HEK293 (cell line): ENCODE measurements at regions not wholly inside any gene's neighbourhood (a gene's known extent, or its start where the extent isn't known, plus 50 kb on each side); places are given as distances from the start of the nearest gene placed in this dataset.

Experiments used
- KLF9 ChIP-seq: fragments of 450-650 bp; formaldehyde crosslinking; IDR thresholded peaks from 2 replicates; pipeline ENCODE4 v1.5.1; 2016; ENCODE audit warnings: missing biosample characterization, missing genetic modification characterization, low read depth
- SP7 ChIP-seq: fragments of 450-650 bp; formaldehyde crosslinking; IDR thresholded peaks from 2 replicates; pipeline ENCODE4 v1.5.1; 2016; ENCODE audit warnings: missing biosample characterization, missing genetic modification characterization
- YY1 ChIP-seq: fragments of 450-650 bp; formaldehyde crosslinking; IDR thresholded peaks from 2 replicates; pipeline ENCODE4 v1.5.1; 2018; ENCODE audit warnings: missing biosample characterization, missing genetic modification characterization
- ZNF121 ChIP-seq: fragments of 450-650 bp; formaldehyde crosslinking; IDR thresholded peaks from 2 replicates; pipeline ENCODE4 v1.5.1; 2016; ENCODE audit warnings: missing biosample characterization, missing genetic modification characterization
- ZNF239 ChIP-seq: fragments of 450-650 bp; formaldehyde crosslinking; IDR thresholded peaks from 2 replicates; pipeline ENCODE4 v1.5.1; 2016; ENCODE audit warnings: missing biosample characterization, missing genetic modification characterization
- ZNF501 ChIP-seq: fragments of 450-650 bp; formaldehyde crosslinking; IDR thresholded peaks from 2 replicates; pipeline ENCODE4 v1.5.1; 2016; ENCODE audit warnings: missing biosample characterization, missing genetic modification characterization
- ZNF513 ChIP-seq: fragments of 450-650 bp; IDR thresholded peaks from 2 replicates; pipeline ENCODE4 v1.5.1; 2018; ENCODE audit warnings: missing biosample characterization, missing genetic modification characterization
- ZNF548 ChIP-seq: fragments of 450-650 bp; formaldehyde crosslinking; IDR thresholded peaks from 2 replicates; pipeline ENCODE4 v1.5.1; 2016; ENCODE audit warnings: missing biosample characterization, missing genetic modification characterization
- ZSCAN23 ChIP-seq: fragments of 450-650 bp; formaldehyde crosslinking; IDR thresholded peaks from 2 replicates; pipeline ENCODE4 v1.5.1; 2016; ENCODE audit warnings: missing biosample characterization, missing genetic modification characterization
- ZSCAN5A ChIP-seq: fragments of 450-650 bp; formaldehyde crosslinking; IDR thresholded peaks from 2 replicates; pipeline ENCODE4 v1.5.1; 2016; ENCODE audit warnings: missing biosample characterization, missing genetic modification characterization
- TF ChIP-seq, protein P1 (sequence below): fragments of 450-650 bp; formaldehyde crosslinking; IDR thresholded peaks from 2 replicates; pipeline ENCODE4 v1.5.1; 2016; ENCODE audit warnings: missing biosample characterization, missing genetic modification characterization
- TF ChIP-seq, protein P2 (sequence below): fragments of 450-650 bp; IDR thresholded peaks from 2 replicates; pipeline ENCODE4 v1.5.1; 2018; ENCODE audit warnings: missing biosample characterization, mild to moderate bottlenecking, missing genetic modification characterization
- TF ChIP-seq, protein P3 (sequence below): fragments of 450-650 bp; formaldehyde crosslinking; IDR thresholded peaks from 2 replicates; pipeline ENCODE4 v1.5.1; 2016; ENCODE audit warnings: missing biosample characterization, missing genetic modification characterization, low read depth

- no peak for TF ChIP-seq SP7
- TF ChIP-seq, protein P1, sequence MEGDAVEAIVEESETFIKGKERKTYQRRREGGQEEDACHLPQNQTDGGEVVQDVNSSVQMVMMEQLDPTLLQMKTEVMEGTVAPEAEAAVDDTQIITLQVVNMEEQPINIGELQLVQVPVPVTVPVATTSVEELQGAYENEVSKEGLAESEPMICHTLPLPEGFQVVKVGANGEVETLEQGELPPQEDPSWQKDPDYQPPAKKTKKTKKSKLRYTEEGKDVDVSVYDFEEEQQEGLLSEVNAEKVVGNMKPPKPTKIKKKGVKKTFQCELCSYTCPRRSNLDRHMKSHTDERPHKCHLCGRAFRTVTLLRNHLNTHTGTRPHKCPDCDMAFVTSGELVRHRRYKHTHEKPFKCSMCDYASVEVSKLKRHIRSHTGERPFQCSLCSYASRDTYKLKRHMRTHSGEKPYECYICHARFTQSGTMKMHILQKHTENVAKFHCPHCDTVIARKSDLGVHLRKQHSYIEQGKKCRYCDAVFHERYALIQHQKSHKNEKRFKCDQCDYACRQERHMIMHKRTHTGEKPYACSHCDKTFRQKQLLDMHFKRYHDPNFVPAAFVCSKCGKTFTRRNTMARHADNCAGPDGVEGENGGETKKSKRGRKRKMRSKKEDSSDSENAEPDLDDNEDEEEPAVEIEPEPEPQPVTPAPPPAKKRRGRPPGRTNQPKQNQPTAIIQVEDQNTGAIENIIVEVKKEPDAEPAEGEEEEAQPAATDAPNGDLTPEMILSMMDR (tag by site-specific recombination): no peak
- TF ChIP-seq ZNF501 (tag by site-specific recombination): no peak
- TF ChIP-seq YY1 (tag by site-specific recombination): no peak
- TF ChIP-seq ZNF513 (tag by site-specific recombination): no peak
- TF ChIP-seq, protein P2, sequence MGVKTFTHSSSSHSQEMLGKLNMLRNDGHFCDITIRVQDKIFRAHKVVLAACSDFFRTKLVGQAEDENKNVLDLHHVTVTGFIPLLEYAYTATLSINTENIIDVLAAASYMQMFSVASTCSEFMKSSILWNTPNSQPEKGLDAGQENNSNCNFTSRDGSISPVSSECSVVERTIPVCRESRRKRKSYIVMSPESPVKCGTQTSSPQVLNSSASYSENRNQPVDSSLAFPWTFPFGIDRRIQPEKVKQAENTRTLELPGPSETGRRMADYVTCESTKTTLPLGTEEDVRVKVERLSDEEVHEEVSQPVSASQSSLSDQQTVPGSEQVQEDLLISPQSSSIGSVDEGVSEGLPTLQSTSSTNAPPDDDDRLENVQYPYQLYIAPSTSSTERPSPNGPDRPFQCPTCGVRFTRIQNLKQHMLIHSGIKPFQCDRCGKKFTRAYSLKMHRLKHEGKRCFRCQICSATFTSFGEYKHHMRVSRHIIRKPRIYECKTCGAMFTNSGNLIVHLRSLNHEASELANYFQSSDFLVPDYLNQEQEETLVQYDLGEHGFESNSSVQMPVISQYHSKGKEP (tag by site-specific recombination): no peak
- no peak for TF ChIP-seq ZNF548 (tag by site-specific recombination)
- TF ChIP-seq, protein P3, sequence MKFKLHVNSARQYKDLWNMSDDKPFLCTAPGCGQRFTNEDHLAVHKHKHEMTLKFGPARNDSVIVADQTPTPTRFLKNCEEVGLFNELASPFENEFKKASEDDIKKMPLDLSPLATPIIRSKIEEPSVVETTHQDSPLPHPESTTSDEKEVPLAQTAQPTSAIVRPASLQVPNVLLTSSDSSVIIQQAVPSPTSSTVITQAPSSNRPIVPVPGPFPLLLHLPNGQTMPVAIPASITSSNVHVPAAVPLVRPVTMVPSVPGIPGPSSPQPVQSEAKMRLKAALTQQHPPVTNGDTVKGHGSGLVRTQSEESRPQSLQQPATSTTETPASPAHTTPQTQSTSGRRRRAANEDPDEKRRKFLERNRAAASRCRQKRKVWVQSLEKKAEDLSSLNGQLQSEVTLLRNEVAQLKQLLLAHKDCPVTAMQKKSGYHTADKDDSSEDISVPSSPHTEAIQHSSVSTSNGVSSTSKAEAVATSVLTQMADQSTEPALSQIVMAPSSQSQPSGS (tag by site-specific recombination): no peak
- no peak for TF ChIP-seq ZNF121 (tag by site-specific recombination)
- no peak for TF ChIP-seq KLF9
- TF ChIP-seq ZSCAN23 (tag by site-specific recombination): no peak
- TF ChIP-seq ZSCAN5A (tag by site-specific recombination): no peak
- TF ChIP-seq ZNF239 (tag by site-specific recombination): no peak
These were observed 111.5 kb downstream of the TEX26 start for GRCh38 chr13:31043957-31044356.
